ENCODE measurements at regions not wholly inside any gene's neighbourhood (a gene's known extent, or its start where the extent isn't known, plus 50 kb on each side); places are given as distances from the start of the nearest gene placed in this dataset.

DNA sequence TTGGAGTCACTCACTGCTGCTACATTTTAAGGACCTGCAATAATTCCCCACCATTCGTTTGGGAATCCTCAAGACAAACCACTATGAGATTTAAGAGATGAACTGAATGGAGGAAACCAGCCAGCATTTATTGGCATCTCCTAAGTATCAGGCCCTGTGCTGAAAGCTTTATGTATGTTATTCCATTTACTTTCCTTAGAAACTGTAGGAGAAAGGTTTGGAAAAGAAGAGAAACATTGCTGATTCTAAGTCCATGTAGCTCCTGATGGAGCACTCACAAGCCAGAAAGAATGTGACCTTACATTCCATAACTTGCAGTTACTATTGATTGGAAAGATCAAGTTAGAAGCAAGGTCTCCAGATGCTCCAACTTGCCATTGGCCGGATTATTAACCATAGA, 267.4 kb downstream of the GAS1 start:
- no peak for DNase-seq

DNA sequence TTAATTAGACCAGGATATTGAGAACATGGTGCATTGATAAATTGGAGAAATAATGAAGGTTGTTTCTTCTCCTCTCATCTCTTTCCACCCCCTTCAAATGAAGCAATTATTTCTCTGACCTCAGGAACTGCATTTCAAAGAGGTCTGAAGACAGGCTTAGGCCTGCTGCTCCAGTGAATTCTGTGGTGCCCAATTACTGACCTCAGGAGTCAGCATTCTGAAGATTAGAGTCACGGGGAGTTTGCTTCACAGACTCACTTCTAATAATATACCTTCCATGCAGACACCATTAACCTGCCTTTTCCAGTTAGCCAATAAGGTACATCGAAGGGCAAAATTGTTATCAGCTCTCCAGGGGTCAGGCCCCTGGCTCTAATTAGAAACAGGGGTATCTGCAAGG, 270.9 kb downstream of the GAS1 start:
- DNase-seq: no peak

DNA sequence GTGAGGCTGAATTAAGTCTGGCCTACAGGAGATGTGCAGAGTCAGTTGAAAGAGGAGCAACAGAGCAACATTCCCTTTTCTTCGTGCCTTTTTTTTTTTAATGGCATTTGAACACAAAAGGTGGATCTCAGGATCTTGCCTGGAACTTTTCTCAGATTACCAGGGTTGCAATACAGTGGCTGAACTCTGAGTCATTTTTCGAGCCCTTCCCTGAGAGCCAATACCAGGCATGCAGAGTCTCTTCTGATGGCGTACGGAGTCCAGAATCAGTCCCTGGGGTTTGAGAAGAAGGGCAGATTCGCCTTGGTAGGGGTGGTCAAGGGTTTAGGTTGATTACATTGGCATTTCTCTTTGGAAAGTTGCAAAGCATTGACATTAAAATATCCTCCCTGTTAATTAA, 271.5 kb downstream of the GAS1 start:
- no peak for DNase-seq

DNA sequence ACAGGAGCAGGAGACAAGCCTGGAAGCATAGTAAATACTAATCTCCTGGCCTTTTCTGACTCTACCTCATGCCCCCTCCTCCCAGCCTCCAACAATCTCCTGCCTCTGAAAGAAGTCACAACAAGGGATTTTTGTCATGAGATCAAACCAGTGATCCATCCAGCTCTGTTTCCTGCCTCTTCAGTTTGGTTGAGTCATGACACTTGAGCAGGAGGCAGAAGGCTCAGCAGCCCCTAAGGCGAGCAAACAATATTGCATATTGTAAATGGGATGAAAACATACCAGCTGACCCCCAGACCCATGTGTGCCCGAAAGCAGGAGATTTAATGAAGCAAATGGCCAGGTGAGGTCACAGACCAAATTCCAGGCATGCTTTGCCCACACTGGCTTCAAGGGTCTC, 272.8 kb downstream of the GAS1 start:
- no peak for DNase-seq

DNA sequence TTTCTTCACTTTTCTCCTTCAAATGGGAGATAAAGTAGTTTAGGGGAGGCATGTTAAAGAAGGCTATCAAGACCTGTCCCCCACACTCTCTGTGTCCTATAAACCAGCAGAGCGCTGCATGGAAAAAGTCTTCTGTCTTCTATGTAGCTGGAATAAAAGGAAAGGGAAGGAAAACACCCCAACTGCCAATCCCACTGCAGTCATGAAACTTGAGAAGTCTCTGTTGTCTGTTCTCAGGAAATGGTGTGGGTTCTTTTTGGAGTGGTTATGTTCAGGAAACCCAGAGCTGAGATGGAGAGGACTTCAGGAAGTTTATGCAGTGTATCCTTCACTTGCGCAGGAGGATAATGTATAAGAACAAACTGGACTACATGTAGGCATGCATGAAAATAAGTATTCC, 274.3 kb downstream of the GAS1 start:
- no peak for DNase-seq

DNA sequence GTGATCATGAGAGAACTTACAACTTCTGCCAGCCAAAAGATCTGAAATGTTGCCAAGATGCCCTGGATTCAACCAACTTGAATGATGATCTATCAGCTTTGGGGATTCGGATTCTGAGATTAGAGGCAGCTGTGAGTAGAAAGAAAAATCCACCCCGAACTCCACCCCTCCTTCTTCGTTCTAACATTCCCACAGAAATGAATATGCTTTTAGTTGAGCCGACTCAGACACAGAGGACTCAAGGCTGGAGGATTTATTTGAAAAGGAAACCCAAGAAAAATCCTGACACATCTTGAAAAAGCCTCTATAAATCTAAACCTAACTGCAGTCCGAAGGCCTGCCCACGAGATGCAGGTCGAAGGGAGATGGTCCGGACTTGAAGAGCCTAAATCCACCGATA, 275.0 kb downstream of the GAS1 start:
- DNase-seq: no peak

DNA sequence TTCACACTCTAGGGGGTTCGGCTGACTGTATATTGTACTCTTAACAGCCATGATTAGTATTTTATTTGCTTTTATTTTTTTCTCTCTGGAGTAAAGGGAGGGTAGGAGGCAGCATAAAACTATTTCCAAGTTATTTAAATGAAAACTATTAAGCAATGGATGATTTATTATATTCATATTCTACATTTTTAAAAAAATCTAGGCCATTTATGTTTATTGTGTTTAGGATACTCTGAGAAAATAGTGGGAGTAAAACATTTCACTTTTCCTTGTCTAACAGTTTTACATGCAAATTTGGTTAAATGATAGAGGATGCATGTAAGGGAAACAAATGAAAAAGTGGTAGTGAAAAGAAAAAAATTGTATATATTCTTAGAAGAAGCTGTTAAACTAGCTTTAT, 276.3 kb downstream of the GAS1 start:
- no peak for DNase-seq

DNA sequence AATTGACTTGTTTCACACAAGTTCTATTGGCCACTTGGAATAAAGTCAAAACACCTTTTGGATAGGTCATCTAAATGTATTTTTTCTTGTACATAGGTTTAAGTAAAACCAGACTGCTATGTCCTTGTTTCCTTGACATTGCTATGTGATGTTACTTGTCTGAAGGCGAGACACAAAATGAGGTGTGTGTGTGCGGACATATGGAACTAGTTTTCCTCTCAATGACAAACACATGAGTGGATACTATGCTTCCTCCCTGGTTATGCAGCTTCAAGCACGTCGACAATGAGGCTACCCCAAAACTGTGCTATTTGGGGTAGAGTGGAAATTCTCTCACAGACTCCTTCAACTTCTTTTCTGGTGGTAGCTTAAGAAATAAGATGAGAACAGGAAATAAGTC, 276.8 kb downstream of the GAS1 start:
- no peak for DNase-seq

DNA sequence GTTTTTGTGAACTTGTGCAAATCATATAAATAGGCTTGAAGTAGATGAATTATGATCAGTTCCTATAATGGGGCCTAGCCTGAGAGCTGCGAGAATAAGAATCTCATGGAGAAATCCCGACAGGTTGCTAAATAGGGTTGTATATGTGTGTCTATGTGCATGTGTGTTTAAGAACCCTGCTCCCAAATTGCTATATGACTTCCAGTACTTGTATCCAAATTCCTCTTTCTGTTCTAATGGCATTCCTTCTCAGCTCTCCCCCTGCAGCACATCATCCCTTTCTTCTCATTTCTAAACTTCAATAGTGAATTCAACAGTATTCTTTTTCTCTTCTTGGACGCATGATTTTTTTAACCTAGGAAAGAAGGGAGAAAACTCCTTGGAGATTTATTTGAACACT, 277.2 kb downstream of the GAS1 start:
- no peak for DNase-seq

DNA sequence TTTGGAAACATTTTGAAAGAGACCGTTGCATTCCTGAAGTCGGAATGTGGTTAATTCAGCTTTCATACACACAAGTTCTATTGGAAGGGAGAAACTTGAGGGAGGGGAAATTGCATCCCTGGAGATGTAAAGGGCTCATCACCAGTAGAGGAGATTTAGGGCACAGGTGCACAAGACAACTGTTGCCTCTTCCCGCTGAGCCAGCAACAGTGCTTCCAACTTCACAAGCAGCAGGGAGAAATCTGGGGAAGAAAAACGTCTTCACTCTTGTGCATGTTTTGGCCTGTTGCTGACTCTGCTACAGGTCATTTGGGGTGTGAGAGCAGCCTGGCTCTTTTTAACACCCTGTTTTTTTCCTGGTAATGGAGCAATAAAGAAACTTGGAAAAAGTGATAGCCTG, 277.9 kb downstream of the GAS1 start:
- DNase-seq: no peak

DNA sequence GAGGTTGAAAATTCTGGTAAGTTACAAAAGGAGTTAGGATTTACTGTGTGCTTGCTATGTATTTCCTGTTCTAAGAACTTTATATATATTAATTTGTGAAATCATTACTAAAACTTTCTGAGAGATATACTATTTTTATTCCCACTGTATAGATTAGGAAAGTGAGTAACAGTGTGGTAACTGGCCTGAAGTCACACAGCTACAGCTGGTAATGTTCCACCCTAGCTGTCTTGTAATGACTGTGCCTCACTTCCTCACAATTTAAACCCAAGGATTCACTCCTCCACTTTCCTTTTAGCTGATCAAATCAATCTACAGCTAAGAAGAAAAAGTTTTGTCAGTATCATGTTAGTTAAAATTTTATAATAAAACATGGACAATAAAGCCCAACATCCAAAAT, 278.8 kb downstream of the GAS1 start:
- no peak for DNase-seq

DNA sequence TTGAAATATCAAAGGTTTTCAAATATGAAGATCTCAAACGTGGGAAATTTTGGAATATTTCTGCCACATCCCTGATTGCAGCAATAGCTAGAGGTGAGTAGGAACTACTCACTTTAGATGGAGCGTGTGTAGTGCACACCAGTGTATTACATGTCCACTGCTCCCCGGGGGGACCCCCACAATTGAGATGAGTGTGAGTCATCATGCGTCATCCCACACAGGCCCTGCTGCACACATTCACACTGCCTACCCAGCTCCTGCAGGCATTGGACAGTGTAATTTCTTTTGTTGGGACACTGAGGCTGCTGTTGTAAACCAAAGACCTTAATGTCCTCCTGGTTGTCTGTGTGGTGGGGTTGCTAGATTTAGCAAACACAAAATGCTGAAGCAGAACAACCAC, 280.0 kb downstream of the GAS1 start:
- DNase-seq: no peak

DNA sequence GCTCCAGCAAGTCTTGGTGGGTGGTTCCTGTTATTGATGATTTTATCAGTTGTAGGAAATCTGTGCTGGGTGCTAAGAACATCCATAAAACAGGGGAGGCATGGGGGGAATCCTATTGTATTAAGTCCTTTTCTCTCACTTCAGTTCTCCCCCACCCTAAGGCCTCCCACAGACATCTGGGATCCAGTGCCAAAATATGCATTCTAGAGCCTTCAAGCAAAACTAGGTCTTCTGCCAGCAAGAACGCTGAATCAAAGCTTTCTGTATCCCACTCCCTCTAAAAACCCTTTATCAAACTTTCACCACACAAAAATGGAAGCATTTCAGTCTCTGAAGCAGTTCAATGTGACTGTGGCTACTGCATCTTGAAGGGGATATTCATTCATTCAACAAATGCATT, 281.9 kb downstream of the GAS1 start:
- DNase-seq: no peak

DNA sequence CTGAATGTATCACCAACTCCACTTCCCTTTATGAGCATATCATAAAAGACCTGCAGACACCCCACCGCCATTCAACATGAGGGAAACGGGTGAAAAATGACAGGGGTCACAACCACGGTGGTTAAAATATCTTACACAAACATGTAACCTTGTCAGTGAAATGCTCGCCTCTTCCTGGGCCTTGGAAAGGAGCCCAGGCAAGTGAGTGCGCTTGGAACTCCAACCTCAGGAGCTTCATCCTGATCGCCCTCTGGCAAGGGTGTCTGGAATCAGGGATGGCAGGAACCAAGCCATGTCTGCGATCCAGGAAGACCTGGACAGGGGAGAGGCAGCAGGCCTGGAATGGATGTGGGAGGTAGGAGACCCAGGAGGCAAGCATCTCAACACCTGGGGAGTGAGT, 282.7 kb downstream of the GAS1 start:
- no peak for DNase-seq

DNA sequence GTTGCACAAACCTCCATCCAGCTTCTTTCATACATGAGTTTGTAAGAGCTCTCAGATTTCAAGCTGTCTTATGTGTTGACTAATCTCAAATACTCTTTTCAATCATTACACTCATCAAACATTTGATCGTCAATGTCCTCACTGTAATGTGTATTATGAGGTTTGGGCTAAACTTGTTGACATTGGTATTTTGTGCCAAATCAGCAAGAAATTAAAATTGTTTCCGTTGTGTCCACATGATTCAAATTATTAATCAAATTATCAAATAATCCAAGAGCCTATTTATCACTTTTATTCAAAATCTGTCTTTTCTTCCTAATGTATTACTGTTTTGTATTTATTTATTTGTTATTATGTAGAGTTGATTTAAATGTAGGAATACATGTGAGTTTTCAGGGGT, 283.4 kb downstream of the GAS1 start:
- DNase-seq: no peak

DNA sequence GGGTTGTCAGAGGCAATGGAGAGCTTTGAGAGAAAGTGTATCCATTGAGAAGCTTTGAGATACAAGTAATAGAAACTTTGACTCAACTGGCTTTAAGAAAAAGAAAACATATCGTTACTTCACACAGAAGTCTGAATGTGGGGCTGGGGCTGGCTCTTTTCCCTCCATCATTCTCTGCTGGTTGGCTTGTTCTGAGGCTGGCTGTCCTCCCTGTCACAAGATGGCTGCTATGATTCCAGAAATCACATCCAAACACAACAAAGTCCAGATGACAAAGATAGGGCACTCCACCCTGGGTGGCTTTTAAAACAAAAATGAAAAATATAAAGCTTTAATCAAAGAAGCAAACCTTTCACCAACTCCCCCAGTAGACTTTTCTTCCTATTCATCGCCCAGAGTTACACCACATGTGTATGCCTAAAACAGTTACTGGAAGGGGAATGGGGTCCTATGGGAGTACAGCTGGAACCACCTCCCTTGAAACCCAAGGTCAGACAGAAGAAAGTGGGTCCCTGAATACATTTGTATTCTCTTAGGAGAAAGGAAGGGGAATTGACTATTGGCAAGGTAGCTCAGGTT, 284.3 kb downstream of the GAS1 start:
- DNase-seq: no peak

DNA sequence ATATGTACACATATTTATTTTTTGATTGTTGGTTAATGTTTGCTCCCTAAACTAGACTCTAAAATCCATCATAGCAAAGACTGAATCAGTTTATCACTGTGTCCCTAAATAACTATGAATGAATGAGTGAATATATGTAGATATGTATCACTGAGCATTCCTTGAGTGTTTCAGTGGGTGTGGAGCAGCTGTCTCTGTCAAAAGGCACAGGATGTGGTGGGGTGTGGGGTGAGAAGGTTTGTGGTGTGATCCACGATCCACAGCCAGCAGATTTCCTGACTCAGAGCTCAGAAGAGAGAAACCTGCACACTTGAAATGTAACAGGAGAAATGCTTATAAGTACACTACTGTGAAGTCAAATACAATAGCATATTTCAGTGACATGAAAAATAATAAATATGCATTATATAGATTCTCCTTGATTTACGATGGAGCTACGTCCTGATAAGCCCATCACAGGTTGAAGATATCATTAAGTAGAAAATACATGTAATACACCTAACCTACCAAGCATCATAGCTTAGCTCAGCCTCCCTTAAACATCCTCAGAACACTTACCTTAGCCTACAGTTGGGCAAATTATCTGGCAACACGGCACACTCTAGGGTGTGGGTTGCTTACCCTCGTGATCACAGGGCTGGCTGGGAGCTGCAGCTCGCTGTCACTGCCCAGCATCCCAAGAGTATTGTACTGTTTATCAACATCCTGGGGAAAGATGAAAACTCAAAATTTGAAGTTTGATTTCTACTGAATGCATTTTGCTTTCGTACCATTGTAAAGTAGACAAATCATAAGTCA, 287.0 kb downstream of the GAS1 start:
- no peak for DNase-seq

DNA sequence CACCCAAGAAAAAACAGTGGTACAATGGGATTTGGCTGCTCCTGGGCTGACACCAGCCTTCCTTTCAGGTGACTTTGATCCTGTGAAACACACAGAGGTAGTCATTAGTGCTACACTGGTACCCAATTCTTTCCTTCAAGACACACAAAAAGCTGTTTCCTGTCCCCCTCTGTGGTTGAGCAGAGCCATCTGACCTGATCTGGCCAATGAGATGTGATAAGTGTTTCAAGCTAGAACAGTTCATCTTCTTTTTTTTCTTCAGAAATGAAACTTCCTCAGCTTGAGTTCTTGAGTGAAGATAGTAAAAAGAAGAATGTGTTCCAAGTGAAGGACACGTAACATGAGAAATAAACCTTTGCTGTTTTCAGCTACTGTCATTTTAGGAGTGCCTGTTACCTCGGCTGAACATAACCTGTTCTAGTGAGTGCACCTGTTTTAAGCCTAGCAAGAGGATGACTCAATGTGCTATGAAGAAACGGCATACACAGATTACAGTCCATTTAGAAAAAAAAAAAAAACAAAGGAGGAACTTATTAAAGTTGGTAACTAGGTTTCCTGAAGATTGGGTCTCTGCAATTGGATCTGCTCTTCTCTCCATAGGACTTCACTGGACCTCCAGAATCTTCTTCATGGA, 287.8 kb downstream of the GAS1 start:
- no peak for DNase-seq

DNA sequence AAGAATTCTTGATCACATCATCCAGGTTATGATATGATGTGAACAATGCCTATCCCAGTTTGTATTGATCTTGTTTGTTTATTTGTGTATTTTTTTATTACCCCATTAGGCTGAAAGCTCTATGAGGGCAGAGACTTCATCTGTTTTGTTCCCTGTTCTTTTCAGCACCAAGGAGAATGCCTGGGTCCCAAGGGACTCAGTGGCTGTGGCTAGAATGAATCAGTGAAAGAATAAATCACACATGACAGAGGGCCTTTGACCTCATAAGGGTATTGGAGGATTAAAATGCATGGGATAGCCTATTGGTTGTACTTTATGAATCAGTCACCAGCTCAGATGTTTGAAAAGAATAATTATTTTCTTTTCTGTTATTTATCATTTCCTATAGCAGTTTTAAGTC, 292.2 kb downstream of the GAS1 start:
- no peak for DNase-seq

DNA sequence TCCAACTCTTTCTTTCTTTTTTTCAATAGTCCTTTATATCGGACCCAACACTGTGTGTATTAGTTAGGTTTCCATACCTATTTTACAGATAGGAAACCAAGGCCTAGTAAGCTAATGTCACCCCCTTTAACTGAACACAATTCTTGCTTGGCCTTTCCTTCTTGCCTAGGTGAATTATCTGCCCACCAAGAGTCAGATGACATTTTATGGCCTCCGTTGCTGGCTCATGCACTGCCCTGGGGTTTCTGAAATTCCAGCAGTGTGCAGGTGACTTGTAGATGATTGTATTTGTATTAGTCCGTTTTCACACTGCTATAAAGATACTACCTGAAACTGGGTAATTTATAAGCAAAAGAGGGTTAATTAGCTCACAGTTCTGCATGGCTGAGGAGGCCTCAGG, 293.8 kb downstream of the GAS1 start:
- no peak for DNase-seq

DNA sequence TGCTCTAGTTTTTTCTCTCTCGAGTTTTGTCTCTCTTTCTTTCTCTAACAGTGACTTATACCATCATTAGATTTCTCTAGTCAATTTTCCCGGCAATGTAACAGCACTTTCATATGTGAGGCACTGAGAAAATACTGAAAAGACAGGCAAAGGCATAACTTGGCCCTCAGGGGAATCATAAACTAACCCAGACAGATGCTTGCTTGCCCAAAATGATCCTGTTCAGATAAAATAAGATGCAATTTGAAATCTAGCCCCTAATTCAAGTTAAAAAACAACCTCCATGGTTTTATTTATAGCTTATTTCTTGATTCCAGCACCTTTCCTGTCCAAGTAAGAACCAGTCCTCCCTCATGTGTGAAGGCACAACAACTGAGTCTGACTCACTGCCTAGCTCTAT, 294.6 kb downstream of the GAS1 start:
- DNase-seq: no peak

DNA sequence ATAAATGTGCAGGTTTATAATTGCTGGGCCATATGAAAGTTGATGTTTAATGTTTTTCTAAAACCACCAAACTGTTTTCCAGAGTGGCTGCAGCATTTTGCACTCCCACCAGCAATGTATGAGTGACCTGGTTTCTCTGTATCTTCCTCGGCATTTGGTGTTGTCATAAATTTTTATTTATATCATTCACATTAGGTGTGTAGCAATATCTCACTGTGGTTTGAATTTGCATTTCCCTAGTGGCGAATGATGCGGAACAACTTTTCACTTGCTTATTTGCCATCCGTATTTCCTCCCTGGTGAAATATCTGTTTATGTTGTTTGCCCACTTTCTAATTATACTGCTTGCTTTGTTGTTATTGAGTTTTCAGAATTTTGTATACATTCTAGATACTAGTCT, 295.7 kb upstream of the TUT7 start:
- no peak for DNase-seq

DNA sequence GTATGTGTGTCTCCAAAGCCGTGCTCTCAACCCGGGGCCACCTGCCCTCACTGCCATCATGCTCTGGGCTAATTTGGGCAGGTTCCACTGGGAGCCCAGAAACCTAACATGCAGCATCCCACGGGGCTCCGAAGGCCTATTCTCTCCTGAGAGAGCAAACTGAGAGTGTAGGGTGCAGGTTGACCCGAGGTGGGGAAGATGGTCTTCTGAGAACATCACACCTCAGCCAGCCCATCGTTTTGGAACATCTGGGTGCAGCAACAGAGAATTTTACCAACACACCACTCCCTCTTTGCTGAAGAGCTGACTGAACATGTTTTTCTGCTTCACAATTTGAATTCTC, 294.6 kb upstream of the TUT7 start:
- no peak for DNase-seq

DNA sequence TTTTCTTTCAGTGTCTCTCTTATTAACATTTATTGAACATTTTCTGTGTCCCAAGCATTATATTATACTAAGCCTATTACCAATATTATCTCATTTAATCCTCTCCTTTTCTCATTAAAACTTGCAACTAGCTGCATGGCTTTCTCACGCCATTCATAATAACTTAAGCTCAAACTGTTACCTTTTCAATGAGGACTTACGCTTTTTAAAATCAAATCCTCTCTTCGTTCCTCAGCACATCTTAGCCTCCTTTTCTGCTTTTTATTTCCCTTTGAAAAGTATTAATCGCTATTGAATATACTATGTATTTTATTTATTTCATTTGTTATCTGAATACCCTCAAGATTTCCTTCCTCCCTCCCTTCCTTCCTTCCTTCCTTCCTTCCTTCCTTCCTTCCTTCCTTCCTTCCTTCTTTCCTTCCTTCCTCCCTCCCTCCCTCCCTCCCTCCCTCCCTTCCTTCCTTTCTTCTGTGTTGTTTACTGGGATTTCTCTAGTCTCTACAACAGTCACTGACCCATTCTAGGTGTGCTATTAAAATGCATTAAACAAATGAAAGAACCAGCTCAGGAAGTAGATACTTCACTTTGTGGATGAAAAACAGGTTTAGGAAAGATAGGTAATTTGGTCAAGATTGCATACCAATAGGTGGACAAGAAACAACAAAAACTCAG, 294.1 kb upstream of the TUT7 start:
- no peak for DNase-seq
